Epithelial cell of proximal tubule (primary cell): ENCODE measurements at regions not wholly inside any gene's neighbourhood (a gene's known extent, or its start where the extent isn't known, plus 50 kb on each side); places are given as distances from the start of the nearest gene placed in this dataset.

Source experiments
- DNase-seq: peaks from one replicate; pipeline ENCODE4 v3.0.0-alpha.2; 2011; ENCODE audit warnings: low read depth
- H3K4me3 ChIP-seq: 2 replicates; pipeline ENCODE4 v1.5.1; 2011; ENCODE audit warnings: low read depth, mild to moderate bottlenecking, low read length
- TF ChIP-seq, protein P1 (sequence below): conservative IDR thresholded peaks from 2 replicates; pipeline ENCODE4 v1.5.1; 2012; ENCODE audit warnings: low read depth, mild to moderate bottlenecking, low read length

- TF ChIP-seq, protein P1, sequence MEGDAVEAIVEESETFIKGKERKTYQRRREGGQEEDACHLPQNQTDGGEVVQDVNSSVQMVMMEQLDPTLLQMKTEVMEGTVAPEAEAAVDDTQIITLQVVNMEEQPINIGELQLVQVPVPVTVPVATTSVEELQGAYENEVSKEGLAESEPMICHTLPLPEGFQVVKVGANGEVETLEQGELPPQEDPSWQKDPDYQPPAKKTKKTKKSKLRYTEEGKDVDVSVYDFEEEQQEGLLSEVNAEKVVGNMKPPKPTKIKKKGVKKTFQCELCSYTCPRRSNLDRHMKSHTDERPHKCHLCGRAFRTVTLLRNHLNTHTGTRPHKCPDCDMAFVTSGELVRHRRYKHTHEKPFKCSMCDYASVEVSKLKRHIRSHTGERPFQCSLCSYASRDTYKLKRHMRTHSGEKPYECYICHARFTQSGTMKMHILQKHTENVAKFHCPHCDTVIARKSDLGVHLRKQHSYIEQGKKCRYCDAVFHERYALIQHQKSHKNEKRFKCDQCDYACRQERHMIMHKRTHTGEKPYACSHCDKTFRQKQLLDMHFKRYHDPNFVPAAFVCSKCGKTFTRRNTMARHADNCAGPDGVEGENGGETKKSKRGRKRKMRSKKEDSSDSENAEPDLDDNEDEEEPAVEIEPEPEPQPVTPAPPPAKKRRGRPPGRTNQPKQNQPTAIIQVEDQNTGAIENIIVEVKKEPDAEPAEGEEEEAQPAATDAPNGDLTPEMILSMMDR: no peak
- H3K4me3 ChIP-seq: no peak overlapping the region
- no peak for DNase-seq
These were observed 501.9 kb downstream of the BRD1 start for GRCh38 chr22:49325531-49326395.

DNA sequence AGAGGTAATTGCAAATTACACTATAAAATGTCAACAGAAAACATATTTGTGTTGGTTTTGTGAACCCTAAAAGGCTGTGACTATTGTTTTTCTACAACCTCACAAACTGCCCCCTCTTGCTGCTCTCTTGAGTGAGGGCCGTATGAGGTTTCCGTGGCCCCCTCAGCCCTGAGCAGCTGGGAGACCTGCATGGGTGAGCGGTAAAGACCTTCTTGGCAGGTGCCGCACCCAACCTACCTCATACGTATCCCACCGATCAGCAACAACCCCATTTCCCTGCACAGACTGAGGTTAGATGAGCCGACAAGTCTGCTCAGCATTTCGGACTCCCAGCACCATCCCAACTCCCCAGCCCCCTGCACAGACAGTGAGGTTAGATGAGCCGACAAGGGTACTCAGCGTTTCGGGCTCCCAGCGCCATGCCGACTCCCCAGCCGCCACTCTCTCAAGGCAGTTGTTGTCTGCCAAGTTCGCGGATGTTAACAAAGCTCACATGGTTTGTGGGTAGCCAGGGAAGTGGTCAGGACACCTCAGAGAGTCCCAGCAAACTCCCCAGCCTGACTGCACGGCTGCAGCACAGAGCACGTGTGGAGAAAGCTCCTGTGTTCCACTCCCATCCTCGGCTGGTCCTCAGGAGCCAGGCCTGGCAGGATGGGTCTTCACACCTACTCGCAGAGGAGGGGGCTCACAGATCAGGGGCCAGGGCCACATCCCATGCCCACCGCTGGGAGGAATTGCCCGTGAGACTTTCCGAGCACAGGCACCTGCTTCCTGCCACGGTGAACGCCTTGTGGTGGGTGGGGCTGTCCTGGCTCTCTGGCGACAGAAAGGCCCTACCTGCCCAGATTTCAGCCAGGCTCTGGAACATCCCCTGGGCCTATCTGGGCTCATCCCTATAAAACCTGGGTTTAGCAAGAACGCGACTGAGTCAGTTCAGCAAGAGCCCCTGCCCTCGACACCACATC lies 502.9 kb downstream of the BRD1 start:
- no peak overlapping the region for H3K4me3 ChIP-seq
- DNase-seq: no peak
- TF ChIP-seq, protein P1: no peak

GRCh38 chr22:49323751-49324415 lies 503.8 kb downstream of the BRD1 start:
- TF ChIP-seq, protein P1: no peak

DNA sequence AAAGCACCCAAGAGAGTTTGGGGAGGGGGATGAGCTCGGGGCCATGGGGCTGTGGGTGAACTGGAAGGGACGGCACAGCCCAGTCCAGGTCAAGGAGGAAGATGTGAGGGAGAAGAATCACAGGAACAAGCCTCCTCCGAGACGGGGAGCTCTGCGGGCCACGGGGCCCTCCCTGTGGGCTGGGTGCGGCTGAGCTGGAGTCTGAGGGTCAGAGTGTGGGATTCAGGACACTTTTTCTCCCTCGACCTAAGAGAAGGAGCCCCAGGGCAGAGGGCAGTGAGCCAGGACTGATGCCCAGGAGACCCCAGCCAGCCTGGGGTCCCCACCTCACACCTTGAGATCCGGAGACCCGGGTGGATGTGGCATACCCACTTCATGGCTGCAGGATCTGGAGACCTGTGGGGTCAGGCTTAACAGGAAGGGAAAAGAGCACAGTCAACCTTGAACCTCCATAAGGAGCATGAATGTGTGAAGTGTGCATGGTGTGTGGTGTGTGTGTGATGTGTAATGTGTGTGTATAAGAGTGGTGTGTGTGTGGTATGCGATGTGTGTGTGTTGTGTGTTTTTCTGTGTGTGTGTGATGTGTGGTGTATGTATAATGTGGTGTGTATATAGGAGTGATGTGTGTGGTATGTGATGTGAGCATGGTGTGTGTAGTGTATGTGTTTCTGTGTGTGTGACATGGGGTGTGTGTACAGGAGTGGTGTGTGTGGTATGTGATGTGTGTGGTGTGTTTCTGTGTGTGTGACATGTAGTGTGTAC lies 504.6 kb downstream of the BRD1 start:
- TF ChIP-seq, protein P1: no peak
- no peak for DNase-seq
- no peak overlapping the region for H3K4me3 ChIP-seq

More at GRCh38 chr22:49323751-49324415, 503.8 kb downstream of the BRD1 start:
- no peak overlapping the region for H3K4me3 ChIP-seq
- no peak for DNase-seq

DNA sequence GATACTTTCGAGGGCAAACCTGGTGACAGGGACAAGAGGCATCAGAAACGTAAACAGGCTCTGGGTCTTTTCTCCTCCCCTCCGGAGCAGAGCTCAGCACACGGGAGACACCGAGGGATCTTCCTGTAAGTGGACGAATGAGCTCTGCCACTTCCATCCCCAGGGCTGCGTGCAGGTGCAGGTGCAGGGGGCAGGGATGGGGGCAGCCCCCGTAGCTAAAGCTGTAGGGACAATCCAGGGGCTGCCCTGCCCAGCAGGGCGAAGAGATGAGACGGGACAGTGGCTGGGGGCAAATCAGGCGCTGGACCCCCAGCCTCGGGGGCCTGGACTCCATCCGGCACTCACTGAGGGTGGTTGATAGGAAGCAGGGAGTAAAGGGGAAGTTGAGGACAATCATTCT lies 505.4 kb downstream of the BRD1 start:
- TF ChIP-seq, protein P1: no peak
- no peak for DNase-seq
- no peak overlapping the region for H3K4me3 ChIP-seq

DNA sequence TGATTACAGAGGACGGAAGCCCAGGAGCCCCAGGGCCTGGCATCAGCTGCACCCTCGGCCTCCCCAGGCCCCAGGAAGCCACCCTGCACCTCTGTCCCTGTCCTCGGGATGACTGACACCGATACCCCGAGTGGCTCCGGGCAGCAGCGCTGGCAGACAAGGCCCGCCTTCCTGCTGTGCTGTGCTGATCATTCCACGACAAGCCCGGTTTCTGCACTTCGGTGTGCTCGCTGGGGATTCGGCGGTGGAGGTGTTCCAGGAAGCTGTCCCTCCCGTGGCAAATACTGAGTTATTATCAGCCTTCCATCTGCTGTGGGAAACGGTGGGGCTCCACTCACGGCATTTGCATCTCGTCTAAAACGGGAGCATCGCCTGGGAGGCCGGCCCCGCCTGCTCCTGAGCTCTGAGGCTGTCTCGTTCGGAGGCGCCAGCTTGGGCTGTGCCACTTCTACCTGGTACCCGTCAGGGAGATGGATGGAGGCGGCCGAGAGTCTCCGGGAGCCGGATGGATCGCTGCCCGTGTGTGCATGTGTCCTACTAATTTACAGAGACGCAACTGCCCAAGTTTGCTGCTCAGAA lies 506.1 kb downstream of the BRD1 start:
- no peak for DNase-seq
- TF ChIP-seq, protein P1: no peak
- H3K4me3 ChIP-seq: no peak overlapping the region
